ENCODE measurements at regions not wholly inside any gene's neighbourhood (a gene's known extent, or its start where the extent isn't known, plus 50 kb on each side); places are given as distances from the start of the nearest gene placed in this dataset.

DNA sequence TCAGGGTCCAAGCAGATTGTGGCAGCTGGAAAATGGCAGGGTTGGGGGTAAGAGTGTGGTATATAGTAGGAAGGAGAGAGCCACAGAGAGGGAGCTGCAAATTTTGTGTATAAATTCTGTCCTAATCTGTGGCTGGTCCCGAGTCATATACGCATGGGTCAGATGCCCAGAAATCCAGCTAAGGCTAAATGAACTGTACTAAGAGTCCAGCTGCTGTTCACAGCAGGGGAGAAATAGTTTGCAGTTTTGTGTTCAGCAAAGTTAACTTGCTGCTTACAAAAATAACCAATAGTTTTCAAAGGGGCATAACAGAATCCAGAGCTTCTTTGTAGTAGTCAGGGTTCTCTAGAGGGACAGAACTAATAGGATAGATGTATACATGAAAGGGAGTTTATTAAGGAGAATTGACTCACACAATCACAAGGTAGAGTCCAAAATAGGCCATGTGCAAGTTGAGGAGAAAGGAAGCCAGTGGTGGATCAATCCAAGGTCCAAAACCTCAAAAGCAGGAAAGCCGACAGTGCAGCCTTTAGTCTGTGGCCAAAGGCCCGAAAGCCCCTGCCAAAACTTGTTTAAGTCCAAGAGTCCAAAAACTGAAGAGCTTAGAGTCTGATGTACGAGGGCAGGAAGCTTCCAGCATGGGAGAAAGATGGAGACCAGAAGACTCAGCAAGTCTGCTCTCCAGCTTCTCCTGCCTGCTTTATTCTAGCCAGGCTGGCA, 146.1 kb upstream of the KBTBD8 start:
- no peak for DNase-seq (ENCODE audit: low read depth in 2 of 2)

DNA sequence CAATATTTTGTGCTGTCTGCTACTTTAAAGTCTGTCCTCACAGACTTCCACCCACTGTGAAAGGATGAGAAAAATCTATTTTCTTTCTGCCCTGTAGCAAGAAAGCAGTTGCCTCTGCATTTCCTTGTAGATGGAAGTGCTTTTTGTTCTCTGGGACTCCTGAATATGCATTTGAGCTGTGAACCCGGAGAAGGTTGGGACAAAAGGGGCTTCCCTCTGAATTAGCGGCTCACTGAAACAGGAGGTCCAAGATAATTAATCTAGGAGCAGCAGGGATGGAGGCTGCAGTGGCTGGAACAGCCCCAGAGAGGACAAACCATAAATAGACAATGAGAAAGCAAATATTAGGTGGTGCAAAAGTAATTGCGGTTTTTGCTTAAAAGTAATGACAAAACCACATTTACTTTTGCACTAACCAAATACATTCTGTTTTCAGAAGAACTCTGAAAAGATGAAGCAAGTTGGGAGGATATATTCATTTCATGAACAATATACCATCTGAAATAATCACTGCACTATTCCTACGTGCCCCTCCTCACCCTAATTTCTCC, 143.4 kb upstream of the KBTBD8 start:
- no peak for DNase-seq (ENCODE audit: low read depth in 2 of 2)

DNA sequence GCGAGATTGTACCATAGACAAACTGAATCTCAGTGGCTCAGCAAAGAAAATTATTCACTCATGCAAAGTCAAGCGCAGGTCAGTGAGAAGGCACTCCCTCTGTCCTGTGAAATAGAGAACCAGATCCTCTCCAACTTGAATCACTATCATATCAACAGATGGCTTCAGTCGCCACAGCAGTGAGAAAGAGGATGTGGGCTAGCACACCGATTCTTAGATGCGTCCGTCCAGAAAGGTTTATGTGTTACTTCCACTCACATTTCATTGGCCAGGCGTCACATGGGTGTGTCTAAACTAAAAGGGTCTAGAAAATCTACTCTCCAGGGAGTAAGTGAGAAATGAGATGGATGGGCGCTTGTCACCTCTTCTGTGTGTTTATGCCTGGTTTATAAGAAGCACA, 141.6 kb upstream of the KBTBD8 start:
- DNase-seq (ENCODE audit: low read depth in 2 of 2) = no peak

DNA sequence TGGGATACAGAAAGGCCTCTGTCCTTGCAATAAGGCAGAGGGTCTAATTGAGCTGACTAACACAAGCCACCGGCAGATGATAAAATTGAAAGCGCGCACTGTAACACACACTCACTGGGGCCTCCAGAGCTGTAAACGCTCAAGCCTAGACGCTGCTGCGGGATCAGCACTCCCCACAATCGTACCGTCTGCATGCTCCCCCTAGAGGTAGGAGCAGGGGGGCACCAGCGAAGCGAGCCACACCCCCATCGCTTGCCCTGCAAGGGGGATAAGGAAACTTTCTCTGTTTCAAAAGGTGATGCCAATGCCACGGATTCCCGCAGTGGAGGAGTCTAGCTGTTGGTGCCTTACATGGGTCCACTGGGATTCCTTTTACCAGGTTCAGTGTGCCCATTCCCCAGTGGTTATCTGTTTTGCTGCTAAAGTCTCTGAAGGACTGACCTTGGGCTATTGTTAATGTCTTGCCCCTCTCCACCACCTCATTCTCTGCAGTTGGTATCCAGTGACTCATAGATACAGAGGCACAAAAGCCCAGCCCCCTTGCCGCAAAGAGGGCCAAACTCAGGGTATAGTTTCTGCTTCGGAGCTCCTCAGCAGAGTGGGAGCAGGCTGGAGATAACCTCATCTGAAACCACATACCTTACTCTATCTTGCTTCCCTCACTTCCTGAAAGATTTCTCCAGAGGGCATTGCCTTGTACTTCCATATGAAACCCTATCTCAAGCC, 139.3 kb upstream of the KBTBD8 start:
- DNase-seq (ENCODE audit: low read depth in 2 of 2) = no peak

DNA sequence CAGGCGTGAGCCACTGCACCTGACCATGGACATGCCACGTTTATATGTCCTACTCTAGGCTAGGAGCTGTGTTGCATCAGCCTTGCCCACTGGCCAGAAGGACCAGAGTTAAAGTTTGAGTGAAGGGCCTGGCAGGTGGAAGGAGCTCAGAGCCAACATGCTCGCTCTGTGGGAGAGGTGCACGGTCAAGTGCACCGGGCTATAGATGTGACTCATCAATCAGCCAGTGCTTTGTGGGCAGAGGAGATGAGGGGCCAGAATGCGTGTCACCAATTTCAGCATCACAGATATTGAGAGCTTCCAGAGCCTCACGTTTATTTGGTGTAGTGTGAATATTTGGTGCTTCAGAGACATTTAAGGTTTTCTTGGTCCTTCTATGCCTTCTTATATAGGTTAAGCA, 137.3 kb upstream of the KBTBD8 start:
- DNase-seq (ENCODE audit: low read depth in 2 of 2) = no peak

DNA sequence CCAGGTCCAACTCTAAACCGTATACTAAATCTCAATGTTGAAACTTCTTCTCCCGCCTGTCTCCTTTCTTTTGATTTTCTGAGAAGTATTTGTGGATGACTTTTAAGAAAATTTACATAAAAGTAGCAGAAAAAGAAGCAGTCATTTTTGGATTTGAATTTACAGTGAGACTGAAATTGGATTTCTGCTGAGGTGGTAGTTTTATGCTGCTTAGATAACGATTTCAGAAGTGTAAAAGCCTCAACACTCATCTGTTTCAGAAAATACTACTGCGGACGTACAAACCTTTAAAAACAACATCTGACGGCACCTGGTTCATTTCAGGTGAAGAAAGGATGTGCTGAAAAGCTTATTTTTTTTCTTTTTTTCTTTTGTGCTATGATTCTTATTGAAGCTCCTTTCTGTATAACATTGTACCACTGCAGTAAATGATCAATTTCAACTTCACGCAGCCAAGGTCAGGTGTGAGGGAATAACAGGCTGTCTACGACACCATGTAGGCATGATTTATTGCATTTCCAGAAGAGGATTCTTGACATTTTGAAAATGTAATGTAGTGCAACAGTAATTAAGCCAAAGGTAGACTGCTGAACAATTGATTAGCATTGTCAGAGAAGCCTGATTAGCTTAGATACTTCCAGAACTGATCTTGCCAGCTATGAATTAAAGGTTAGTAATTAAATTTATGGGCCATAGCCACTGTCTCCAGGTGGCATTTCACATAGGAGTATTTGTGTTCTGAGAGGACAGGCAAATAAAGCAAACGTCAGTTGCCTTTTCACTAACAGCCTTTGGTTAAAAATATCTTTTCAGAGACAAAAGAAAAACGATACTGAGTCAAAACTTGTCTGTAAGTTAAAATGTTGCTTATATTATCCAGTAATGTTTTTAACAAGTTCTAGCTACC, 134.6 kb upstream of the KBTBD8 start:
- no peak for DNase-seq (ENCODE audit: low read depth in 2 of 2)

DNA sequence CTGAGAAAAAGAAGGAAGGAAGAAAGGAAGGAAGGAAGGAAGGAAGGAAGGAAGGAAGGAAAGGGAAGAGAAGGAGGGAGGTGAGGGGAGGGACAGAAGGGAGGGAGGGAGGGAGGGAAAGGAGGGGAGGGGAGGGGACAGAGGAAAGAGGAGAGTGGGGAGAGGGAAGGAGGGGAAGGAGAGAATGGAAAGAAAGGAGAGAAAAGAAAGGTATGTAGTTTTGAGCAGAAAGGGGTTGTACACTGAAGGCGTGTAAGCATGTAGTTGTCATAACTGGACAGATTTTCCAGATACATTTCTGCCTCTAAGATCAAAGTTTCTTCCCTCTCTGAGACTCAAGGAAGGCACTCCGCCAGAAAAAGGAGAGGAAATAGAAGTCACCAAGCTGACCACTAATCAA, 113.4 kb upstream of the KBTBD8 start:
- no peak for DNase-seq (ENCODE audit: low read depth in 2 of 2)

DNA sequence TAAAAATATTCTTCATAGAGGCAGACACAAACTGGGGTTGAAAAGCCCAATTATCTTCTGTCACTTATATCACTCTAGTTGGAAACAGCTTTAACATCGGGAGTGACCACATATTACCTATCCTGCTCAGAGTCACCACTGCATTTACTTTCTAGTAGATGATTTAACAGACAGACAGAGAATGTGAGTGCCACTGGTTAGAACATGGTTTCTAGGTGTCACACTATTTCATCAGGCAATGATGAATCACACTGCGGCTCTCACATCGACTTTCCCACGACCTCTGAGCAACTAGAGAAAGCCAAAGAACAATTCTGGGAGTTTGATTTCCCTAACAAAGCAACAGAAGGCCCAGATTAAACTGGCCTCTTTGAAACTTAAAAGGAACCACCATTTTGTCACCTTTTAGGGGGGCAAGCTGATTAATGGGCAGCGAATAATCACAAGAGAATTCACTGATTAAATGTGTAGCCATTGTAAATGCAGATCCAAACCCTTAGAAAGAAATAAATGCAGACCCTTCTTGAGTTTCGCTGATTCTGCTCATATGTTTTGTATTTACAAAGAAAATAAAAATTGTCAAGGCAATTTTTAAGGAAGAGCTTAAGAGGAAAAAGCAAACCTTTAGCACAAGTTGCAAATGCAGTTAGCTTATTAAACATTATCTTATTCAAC, 112.6 kb upstream of the KBTBD8 start:
- DNase-seq (ENCODE audit: low read depth in 2 of 2) = no peak

DNA sequence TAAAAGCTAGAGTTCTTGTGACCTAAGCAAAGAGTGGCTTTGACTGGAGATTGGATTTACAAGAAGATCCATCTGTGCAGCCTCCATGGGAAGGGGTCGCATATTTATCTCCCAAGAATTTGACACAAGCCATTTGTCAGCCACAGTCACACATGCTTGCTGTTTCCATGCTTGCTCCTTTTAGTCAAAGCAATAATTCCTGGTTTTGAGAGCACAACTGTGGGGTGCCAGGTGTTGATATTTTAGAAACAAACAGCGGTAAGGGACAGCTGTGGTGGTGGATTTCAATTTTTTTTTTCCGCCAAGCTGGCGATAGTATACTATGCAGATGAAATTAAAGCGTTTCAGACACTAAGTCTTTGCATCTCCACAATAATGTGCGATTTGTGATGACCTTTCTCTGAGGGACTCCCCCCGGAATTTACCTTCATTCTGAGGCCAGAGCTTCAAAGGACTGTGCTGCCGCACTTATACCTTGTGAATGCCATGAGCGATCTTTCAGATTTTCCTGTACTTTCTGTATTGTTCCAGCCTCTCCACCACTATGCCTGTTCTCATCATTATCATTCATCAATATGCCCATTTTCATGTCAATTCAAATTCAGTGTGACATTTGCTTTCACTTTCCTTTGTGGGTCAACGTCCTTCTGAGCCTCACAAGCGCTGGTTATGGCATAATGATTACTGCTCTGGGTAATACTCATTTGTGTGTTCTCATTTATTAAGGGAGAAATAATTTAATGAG, 108.2 kb upstream of the KBTBD8 start:
- no peak for DNase-seq (ENCODE audit: low read depth in 2 of 2)

DNA sequence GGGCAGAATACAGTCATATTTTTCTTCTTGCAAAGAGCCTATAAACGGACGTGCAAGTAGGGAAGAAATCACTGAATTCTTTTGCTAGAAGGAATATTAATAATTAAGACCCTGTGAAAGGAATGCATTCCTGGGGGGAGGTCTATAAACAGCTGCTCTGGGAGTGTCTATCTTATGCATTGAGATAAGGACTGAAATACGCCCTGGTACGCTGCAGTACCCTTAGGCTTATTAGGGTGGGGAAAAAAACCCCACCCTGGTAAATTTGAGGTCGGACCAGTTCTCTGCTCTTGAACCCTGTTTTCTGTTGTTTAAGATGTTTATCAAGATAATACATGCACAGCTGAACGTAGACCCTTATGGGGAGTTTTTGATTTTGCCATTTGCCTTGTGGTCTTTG, 100.0 kb upstream of the KBTBD8 start:
- DNase-seq (ENCODE audit: low read depth in 2 of 2) = no peak

DNA sequence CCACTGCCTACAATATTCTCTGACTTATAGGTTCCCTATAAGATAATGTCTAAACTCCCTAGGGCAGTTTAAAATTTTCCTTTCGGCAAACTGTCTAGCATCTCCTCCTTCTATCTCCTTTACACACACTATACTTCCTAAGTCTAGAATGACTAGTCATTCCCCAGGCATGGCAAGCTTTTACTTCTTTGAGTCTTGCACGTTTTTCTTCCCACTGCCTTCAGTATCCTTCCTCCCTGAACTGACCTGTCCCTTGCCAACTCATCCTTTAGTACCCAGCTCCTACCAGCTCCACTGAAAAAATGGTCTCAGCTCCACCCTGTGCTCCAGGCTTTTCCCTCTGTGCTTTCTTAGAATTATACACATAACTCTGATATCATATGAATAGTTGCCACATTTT, 93.8 kb upstream of the KBTBD8 start:
- no peak for DNase-seq (ENCODE audit: low read depth in 2 of 2)

DNA sequence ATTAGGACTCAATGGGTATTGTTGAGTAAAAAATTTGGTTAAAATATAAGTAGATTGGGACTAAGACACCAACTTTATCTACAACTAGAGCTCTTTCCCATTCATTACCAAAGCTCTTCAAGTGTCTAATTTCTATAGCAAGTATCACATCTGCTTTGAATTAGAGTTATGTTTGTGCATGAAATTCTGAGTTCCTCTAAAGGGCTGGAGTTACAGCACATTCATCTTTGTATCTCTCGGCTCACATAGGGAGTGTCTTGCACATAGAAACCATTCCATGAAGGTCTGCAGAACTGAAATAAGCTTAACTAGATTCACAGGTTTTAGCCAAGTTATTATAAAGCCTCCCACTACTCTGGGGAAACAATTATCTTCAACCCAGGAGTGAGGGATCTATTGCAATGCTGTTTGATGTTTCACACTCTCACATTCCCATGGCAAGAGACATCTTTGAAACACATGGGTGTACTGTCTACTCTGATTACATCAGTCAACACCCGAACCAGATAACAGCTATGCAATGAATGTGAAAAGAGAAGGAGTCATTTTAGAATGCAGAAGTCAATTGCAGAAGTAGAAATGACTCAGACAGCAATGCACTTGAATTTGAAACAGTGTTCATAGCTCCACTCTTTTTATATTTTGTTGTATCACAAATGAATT, 93.1 kb upstream of the KBTBD8 start:
- no peak for DNase-seq (ENCODE audit: low read depth in 2 of 2)

DNA sequence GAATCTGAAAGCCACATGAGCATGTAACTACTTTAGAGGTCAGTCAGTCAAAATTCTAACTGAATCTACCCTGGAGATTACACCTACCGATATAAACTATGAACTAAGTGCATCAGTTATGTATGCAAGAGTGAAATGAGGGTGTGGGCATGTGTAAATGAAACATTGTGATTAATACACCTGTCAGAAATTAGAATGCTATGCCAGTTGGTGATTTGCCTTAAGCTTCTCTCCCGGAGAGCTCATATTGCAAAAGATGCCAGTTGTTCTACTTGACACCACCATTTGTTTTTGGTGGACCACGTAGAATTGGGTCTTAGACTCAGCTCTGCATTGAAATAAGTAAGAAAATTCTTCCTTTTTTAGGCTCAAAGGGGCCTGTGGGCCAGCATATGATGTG, 91.0 kb upstream of the KBTBD8 start:
- DNase-seq (ENCODE audit: low read depth in 2 of 2) = no peak

DNA sequence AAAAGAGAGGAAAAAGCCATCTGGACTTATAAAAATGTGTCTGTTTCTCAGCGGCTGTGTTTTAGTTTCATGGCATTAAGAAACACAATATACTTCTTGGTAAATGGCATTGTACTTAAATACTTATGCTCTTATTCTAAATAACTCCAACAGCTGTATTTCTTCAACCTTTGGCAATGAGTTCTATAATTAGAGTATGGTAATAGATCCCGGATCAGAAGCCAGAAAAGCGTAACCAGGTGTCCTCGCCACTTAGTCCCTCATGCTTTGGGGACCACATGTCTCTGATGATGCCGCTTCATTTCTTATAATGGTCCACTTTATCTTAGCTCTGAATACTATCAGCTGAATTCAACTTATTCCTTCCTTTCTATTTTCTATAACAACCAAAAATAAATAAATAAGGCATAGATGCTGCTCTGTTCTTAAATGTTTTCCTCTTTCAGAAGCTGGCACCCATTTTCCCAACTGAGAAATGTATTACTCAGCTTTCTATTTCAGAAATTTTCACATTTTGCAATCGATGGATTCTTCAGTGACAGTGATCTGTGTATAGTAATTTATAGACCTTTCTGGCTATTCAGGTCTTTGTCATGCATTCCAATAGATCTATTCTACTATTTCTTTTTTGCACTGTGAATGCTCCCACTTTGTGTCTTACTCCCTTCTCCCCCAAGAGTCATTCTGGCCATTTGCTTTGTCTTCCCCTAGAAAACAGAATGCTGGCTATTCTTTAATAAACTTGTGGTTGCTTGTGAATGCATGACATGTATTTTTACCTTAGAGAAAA, 87.6 kb upstream of the KBTBD8 start:
- DNase-seq (ENCODE audit: low read depth in 2 of 2) = no peak

DNA sequence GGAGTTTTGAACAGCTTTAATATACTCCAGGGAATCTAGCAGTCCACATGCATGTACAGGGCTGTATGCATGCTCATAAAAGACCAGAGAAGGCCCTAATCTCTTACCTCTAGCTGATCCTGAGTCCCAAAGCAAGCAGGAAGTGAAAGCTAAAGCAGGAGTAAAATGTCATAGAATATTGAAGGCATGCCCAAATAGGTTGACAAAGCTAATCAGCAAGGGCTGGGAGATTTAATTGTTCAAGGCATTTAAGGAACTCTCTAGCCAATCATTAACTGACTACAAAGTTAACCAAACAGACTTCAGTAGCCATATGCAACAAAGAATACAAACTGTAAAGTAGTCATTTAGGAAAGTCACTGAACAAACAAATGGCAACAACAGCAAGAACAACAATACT, 85.8 kb upstream of the KBTBD8 start:
- no peak for DNase-seq (ENCODE audit: low read depth in 2 of 2)

DNA sequence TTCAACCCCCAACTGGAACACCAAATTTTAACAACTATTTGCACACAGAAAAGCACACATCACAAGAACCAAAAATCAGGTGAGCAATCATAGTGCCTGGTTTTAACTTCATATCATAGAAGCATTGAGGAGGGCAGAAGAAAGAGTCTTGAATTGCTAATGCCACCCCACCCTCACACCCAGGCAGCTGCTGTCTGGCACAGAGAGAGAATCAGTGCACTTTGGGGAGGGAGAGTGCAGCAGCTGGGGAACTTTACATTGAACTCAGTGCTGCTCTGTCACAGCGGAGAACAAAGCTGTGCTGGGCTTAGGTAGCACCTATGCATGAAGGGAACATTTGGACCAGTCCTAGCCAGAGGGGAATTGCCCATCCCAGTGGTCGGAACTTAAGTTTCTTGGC, 76.0 kb upstream of the KBTBD8 start:
- no peak for DNase-seq (ENCODE audit: low read depth in 2 of 2)

DNA sequence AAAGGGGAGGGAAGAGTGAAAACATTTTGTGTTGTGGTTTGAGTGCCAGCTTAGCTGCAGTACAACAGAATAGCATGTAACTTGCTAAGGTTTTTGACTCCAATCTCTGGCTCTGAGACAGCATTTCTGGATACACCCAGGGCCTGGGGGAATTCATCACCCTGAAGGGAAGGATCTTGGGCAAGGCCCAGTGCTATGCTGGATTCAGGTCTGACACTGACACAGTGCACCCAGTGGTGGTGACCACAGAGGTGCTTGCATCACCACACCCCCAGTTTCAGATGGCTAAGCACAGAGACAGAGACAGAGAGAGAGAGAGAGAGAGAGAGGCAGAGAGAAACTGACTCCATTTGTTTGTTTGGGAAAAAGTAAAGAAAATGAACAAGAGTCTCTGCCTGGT, 74.1 kb upstream of the KBTBD8 start:
- DNase-seq (ENCODE audit: low read depth in 2 of 2) = no peak

DNA sequence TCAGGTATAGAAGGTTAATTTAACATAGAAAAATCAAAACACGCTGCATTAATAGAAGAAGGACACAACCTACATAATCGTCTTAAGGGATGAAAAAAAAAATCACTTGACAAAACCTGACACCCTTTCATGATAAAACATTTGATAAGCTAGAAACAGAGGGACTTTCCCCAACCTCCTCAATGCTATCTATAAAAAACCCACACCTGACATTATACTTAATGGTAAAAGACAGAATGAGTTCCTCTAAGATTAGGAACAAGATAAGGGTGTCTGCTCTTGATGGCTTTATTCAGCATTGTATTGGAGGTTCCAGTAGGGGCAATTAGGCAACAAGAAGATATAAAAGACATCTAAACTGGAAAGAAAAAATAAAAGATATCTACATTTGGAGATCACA, 69.9 kb upstream of the KBTBD8 start:
- no peak for DNase-seq (ENCODE audit: low read depth in 2 of 2)

DNA sequence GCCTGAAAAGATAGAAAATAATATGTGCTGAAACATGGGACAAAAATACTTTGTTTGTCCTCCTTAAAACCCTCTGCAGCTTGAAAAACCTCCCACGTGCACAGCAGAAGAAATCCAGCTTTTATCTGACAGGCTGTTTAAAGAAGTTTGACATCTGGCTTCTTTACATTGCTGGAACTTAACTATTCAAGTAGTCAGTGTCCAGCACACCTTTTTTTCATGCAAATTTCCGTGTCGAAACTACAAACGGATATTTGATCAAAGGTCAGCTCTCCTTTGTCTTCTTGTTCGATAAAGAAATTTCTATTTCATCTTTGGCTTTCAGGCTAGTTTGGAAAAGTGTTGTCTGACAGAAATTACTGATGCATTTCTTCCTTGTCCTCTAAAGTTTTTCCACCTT, 66.8 kb upstream of the KBTBD8 start:
- DNase-seq (ENCODE audit: low read depth in 2 of 2) = no peak

DNA sequence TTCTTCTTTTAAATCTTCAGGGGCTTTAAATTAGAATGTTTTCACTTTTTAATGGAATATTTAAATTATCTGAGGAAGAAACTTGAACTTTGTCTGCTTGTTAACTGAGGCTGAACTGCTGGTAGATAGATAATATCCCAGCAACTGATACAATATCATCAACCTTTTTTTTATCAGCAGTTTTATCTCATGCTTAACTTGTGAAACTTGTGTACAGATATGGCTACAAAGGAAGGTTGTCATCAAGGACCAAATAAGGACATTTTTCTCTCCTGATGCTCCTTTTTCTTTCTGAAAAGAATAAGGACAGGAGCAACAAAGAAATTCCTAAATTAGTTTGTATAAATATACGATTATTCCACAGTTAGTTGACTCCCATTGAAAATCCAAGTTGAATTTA, 66.4 kb upstream of the KBTBD8 start:
- DNase-seq (ENCODE audit: low read depth in 2 of 2) = no peak

Data from stimulated activated CD8-positive, alpha-beta memory T cell treated with anti-CD3 and anti-CD28 coated beads, Interleukin-7, amount 100 ng/mL, for 4 hours (primary cell).